Neural progenitor cell (in vitro differentiated cells): ENCODE measurements at regions not wholly inside any gene's neighbourhood (a gene's known extent, or its start where the extent isn't known, plus 50 kb on each side); places are given as distances from the start of the nearest gene placed in this dataset.
A peak's percentile ranks its signal among the peaks of the same experiment; 100 is the strongest.

ENCODE experiments used
- DNase-seq: peaks from one replicate; pipeline ENCODE4 v3.0.0-alpha.2; 2016; ENCODE audit warnings: low spot score
- H2AFZ ChIP-seq: fragments of 200-600 bp; sonication (generic); replicated peaks from 2 replicates; pipeline ENCODE4 v1.6.1; 2016; ENCODE audit warnings: antibody characterized with exemption
- H3F3A ChIP-seq: fragments of 200-600 bp; sonication (generic); 2 replicates; pipeline ENCODE4 v1.6.1; 2016; ENCODE audit warnings: antibody characterized with exemption, low read depth
- H3K27ac ChIP-seq: fragments of 200-600 bp; sonication (generic); 2 replicates; pipeline ENCODE4 v1.5.1; 2016; ENCODE audit warnings: mild to moderate bottlenecking
- H3K27me3 ChIP-seq: fragments of 200-600 bp; sonication (generic); 2 replicates; pipeline ENCODE4 v1.6.1; 2016; ENCODE audit warnings: mild to moderate bottlenecking, moderate library complexity
- H3K36me3 ChIP-seq: fragments of 200-600 bp; sonication (generic); 2 replicates; pipeline ENCODE4 v1.5.1; 2016
- H3K4me1 ChIP-seq: fragments of 200-600 bp; sonication (generic); 2 replicates; pipeline ENCODE4 v1.6.1; 2016; ENCODE audit warnings: mixed run types
- H3K4me2 ChIP-seq: fragments of 200-600 bp; sonication (generic); 2 replicates; pipeline ENCODE4 v1.6.1; 2016
- H3K4me3 ChIP-seq: fragments of 200-600 bp; sonication (generic); 2 replicates; pipeline ENCODE4 v1.5.1; 2016
- H3K79me2 ChIP-seq: fragments of 200-600 bp; sonication (generic); 2 replicates; pipeline ENCODE4 v1.6.1; 2016; ENCODE audit warnings: low read depth
- H3K9ac ChIP-seq: fragments of 200-600 bp; sonication (generic); 2 replicates; pipeline ENCODE4 v1.6.1; 2016
- H3K9me3 ChIP-seq: fragments of 200-600 bp; sonication (generic); 2 replicates; pipeline ENCODE4 v1.5.1; 2016; ENCODE audit warnings: low read depth
- H4K20me1 ChIP-seq: fragments of 200-600 bp; sonication (generic); 2 replicates; pipeline ENCODE4 v1.6.1; 2016; ENCODE audit warnings: low read depth
- H3K27ac Mint-ChIP-seq: 3 replicates; pipeline ENCODE4 v1.8.0; 2021; ENCODE audit warnings: mixed read lengths
- H3K27me3 Mint-ChIP-seq: 2 replicates; pipeline ENCODE4 v1.8.0; 2022; ENCODE audit warnings: low read depth, mild to moderate bottlenecking, inconsistent platforms, moderate library complexity, mixed read lengths; ENCODE audit not compliant: insufficient read depth
- H3K36me3 Mint-ChIP-seq: 3 replicates; pipeline ENCODE4 v1.8.0; 2021; ENCODE audit warnings: mixed read lengths
- H3K4me1 Mint-ChIP-seq: 3 replicates; pipeline ENCODE4 v1.8.0; 2021; ENCODE audit warnings: mixed read lengths
- H3K4me3 Mint-ChIP-seq: 3 replicates; pipeline ENCODE4 v1.8.0; 2021; ENCODE audit warnings: mild to moderate bottlenecking, moderate library complexity, mixed read lengths
- H3K9me3 Mint-ChIP-seq: 3 replicates; pipeline ENCODE4 v1.8.0; 2020; ENCODE audit warnings: mixed read lengths
- EZH2 ChIP-seq: fragments of 200-600 bp; sonication (generic); IDR thresholded peaks from 2 replicates; pipeline ENCODE4 v1.6.1; 2017; ENCODE audit warnings: antibody characterized with exemption, mild to moderate bottlenecking, moderate library complexity
- EZH2phosphoT487 ChIP-seq: fragments of 200-600 bp; sonication (generic); IDR thresholded peaks from 2 replicates; pipeline ENCODE4 v1.6.1; 2017; ENCODE audit warnings: antibody characterized with exemption
- TF ChIP-seq, protein P1 (sequence below): fragments of 200-600 bp; sonication (generic); IDR thresholded peaks from 2 replicates; pipeline ENCODE4 v1.5.1; 2017; ENCODE audit warnings: antibody characterized with exemption, mild to moderate bottlenecking

DNA sequence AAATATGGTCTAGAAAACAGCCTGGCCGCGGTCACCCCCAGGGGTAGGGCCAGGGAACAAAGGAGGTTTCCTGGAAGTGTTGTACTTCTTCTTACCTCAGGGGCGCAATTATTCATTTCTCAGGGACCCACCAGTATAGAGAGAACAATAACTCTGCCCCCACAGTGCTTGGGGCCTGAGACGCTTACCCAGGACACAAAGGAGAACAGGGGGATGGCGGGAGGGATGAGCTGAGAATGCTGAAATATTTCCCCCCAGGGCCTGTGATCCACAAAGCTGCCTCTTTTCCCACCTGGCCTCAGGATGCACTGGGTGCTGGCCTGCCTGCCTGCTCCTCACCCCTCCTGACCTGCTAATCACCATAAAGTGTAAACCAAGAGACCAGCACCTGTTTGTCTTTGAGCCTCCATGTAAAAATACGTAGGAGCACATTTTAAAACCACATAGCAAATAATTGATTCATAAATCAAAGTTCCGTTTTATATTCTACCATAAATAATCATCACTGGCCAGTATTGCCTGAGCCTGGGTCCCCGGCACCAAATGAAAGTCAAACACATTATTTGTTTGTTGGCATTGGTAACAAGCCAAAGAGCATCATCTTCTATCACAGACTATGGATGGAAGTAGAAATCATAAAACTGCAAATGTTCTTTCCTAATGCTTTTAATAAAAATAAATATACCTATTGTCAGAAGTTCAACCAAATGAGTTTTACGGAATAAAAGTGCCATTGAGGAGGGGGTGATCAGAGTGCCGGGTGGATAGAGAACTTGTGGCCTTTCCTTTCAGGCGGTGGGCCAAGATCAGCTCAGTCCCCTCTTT, 67.3 kb upstream of the RMDN2 start:
- Histone ChIP-seq H3K4me1 (no peaks in the 10 kb centered on the region), H4K20me1 (no peaks in the 10 kb centered on the region), H3K4me2 (no peak overlapping the region), H3K4me3 (no peak overlapping the region), H3K79me2 (no peaks in the 10 kb centered on the region), H3K27ac (no peak overlapping the region), H3K9ac (no peak overlapping the region), H2AFZ (no peak overlapping the region), H3K9me3 (no peaks in the 10 kb centered on the region), H3K36me3 (no peaks in the 10 kb centered on the region), H3K27me3 (no peaks in the 10 kb centered on the region), H3F3A (no peaks in the 10 kb centered on the region)
- DNase-seq: no peak
- Mint-ChIP-seq H3K27me3 (peaks cover 4% of the 10 kb centered on the region), H3K4me1 (peaks cover 2% of the 10 kb centered on the region), H3K9me3 (peaks cover 6% of the 10 kb centered on the region), H3K27ac (peak overlapping the region; percentile 74), H3K4me3 (no peak overlapping the region), H3K36me3 (no peaks in the 10 kb centered on the region)
- TF ChIP-seq EZH2 (no peak), EZH2phosphoT487 (no peak)
- TF ChIP-seq, protein P1, sequence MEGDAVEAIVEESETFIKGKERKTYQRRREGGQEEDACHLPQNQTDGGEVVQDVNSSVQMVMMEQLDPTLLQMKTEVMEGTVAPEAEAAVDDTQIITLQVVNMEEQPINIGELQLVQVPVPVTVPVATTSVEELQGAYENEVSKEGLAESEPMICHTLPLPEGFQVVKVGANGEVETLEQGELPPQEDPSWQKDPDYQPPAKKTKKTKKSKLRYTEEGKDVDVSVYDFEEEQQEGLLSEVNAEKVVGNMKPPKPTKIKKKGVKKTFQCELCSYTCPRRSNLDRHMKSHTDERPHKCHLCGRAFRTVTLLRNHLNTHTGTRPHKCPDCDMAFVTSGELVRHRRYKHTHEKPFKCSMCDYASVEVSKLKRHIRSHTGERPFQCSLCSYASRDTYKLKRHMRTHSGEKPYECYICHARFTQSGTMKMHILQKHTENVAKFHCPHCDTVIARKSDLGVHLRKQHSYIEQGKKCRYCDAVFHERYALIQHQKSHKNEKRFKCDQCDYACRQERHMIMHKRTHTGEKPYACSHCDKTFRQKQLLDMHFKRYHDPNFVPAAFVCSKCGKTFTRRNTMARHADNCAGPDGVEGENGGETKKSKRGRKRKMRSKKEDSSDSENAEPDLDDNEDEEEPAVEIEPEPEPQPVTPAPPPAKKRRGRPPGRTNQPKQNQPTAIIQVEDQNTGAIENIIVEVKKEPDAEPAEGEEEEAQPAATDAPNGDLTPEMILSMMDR: no peak

DNA sequence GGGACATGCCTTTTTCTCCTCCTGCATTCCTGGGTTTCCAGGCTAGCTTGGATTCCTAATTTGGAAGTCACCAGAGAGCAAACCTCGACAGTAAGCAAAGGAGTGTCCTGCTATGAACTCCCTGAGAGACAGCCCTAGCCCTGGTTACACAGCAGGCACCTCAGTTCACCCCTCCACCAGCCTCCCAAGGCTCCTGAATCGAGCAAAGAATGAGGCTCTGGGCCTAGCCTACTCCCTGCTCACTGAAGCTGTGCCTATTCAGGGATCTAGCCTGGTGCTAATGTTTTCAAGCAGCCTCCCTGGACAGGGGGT, 66.7 kb upstream of the RMDN2 start:
- no peak overlapping the region for H3K27ac Mint-ChIP-seq
- TF ChIP-seq EZH2phosphoT487 (no peak), EZH2 (no peak)
- TF ChIP-seq, protein P1: no peak
- no peak overlapping the region for H2AFZ ChIP-seq
- no peaks in the 10 kb centered on the region for H3K79me2 ChIP-seq
- H3K36me3 Mint-ChIP-seq: no peaks in the 10 kb centered on the region
- H3K4me3 ChIP-seq: no peak overlapping the region
- no peak overlapping the region for H3K9ac ChIP-seq
- no peaks in the 10 kb centered on the region for H3K4me1 ChIP-seq
- no peak overlapping the region for H3K27ac ChIP-seq
- H3K36me3 ChIP-seq: no peaks in the 10 kb centered on the region
- peaks cover 6% of the 10 kb centered on the region for H3K9me3 Mint-ChIP-seq
- no peaks in the 10 kb centered on the region for H3K27me3 ChIP-seq
- H3K4me2 ChIP-seq: no peak overlapping the region
- no peaks in the 10 kb centered on the region for H4K20me1 ChIP-seq
- H3F3A ChIP-seq: no peaks in the 10 kb centered on the region
- peaks cover 2% of the 10 kb centered on the region for H3K27me3 Mint-ChIP-seq
- peaks cover 2% of the 10 kb centered on the region for H3K4me1 Mint-ChIP-seq
- no peaks in the 10 kb centered on the region for H3K9me3 ChIP-seq
- DNase-seq: no peak
- no peak overlapping the region for H3K4me3 Mint-ChIP-seq

DNA sequence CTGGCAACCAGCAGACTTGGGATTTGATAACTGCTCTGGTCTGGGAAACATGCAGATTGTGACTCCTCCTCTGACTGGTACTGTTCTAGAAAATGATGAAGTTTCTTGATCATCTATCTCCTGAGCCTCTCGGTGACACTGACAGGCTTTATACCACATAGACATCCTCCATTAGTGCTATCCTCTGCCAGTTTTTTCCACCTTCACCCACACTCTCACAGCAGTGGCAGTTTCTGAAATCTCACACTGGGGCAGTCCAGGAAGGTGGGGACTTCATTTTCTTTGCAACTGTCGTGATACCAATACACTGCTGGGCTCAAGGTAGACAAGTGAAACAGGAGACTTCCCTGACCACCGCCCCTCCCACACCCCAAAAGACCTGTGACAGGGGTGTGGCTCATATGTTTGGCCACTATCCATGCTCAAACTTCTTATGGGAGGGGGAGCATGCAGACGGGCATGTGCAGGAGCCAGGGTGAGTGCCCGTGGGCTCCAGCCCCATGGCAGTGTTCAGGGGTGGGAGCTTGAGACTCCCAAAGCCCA, 66.3 kb upstream of the RMDN2 start:
- Mint-ChIP-seq H3K9me3 (peaks cover 6% of the 10 kb centered on the region), H3K4me3 (no peak overlapping the region), H3K36me3 (no peaks in the 10 kb centered on the region), H3K27me3 (peaks cover 2% of the 10 kb centered on the region), H3K4me1 (peaks cover 2% of the 10 kb centered on the region), H3K27ac (no peak overlapping the region)
- Histone ChIP-seq H3K9me3 (no peaks in the 10 kb centered on the region), H3F3A (no peaks in the 10 kb centered on the region), H3K4me1 (no peaks in the 10 kb centered on the region), H3K36me3 (no peaks in the 10 kb centered on the region), H2AFZ (no peak overlapping the region), H3K4me3 (no peak overlapping the region), H4K20me1 (no peaks in the 10 kb centered on the region), H3K9ac (no peak overlapping the region), H3K79me2 (no peaks in the 10 kb centered on the region), H3K4me2 (no peak overlapping the region), H3K27me3 (no peaks in the 10 kb centered on the region), H3K27ac (no peak overlapping the region)
- TF ChIP-seq EZH2 (no peak), EZH2phosphoT487 (no peak)
- TF ChIP-seq, protein P1: no peak
- DNase-seq: no peak
